Smooth muscle cell (in vitro differentiated cells): ENCODE measurements at regions not wholly inside any gene's neighbourhood (a gene's known extent, or its start where the extent isn't known, plus 50 kb on each side); places are given as distances from the start of the nearest gene placed in this dataset.
"Not testable (repeated sequence)": the region's sequence is repeated elsewhere in the genome, so short reads cannot be mapped to it uniquely, and the experiment has no call there.

Experiments
- DNase-seq: peaks from one replicate; lab custom pipeline; 2025; ENCODE audit not compliant: unreplicated experiment; lab: John Stamatoyannopoulos, UW
- H2AFZ ChIP-seq: fragments of 200-600 bp; sonication (generic); 2 replicates; pipeline ENCODE4 v1.6.0; 2016; ENCODE audit warnings: antibody characterized with exemption, low read depth, mild to moderate bottlenecking
- H3F3A ChIP-seq: fragments of 200-600 bp; sonication (generic); 2 replicates; pipeline ENCODE4 v1.6.0; 2017; ENCODE audit warnings: antibody characterized with exemption, low read depth
- H3K27ac ChIP-seq: fragments of 200-600 bp; sonication (generic); 2 replicates; pipeline ENCODE4 v1.5.1; 2016; ENCODE audit warnings: low read depth, mild to moderate bottlenecking
- H3K27me3 ChIP-seq: fragments of 200-600 bp; sonication (generic); 2 replicates; pipeline ENCODE4 v1.6.1; 2016; ENCODE audit warnings: low read depth, mild to moderate bottlenecking
- H3K36me3 ChIP-seq: fragments of 200-600 bp; sonication (generic); 2 replicates; pipeline ENCODE4 v1.5.1; 2016; ENCODE audit warnings: low read depth
- H3K4me1 ChIP-seq: fragments of 200-600 bp; sonication (generic); 2 replicates; pipeline ENCODE4 v1.5.1; 2016; ENCODE audit warnings: low read depth
- H3K4me2 ChIP-seq: fragments of 200-600 bp; sonication (generic); 2 replicates; pipeline ENCODE4 v1.6.0; 2016; ENCODE audit warnings: mild to moderate bottlenecking
- H3K4me3 ChIP-seq: fragments of 200-600 bp; sonication (generic); 2 replicates; pipeline ENCODE4 v1.5.1; 2016; ENCODE audit warnings: mild to moderate bottlenecking
- H3K79me2 ChIP-seq: fragments of 200-600 bp; sonication (generic); 2 replicates; pipeline ENCODE4 v1.6.0; 2016; ENCODE audit warnings: low read depth, mild to moderate bottlenecking
- H3K9ac ChIP-seq: fragments of 200-600 bp; sonication (generic); 2 replicates; pipeline ENCODE4 v1.6.0; 2016; ENCODE audit warnings: low read depth
- H3K9me3 ChIP-seq: fragments of 200-600 bp; sonication (generic); replicated peaks from 2 replicates; pipeline ENCODE4 v1.5.1; 2016; ENCODE audit warnings: low read depth
- H4K20me1 ChIP-seq: fragments of 200-600 bp; sonication (generic); 2 replicates; pipeline ENCODE4 v1.6.0; 2016; ENCODE audit warnings: low read depth
- CTCF ChIP-seq: fragments of 200-600 bp; sonication (generic); IDR thresholded peaks from 2 replicates; pipeline ENCODE4 v1.5.1; 2017; ENCODE audit warnings: borderline replicate concordance, mild to moderate bottlenecking, antibody characterized with exemption; ENCODE audit not compliant: insufficient read depth, poor library complexity, severe bottlenecking
- WGBS: methylation state at CpG from one replicate; pipeline ENCODE4 v1.1.7; 2016; ENCODE audit warnings: low lambda C conversion rate; 5-methylcytosine and 5-hydroxymethylcytosine counted together

- no peak overlapping the region for H3K27ac ChIP-seq
- H2AFZ ChIP-seq, result peak overlapping the region; percentile 54
- H3K36me3 ChIP-seq, result no peaks in the 10 kb centered on the region
- 94% methylated on average over 3 of the region's 3 CpGs for WGBS
- no peaks in the 10 kb centered on the region for H3F3A ChIP-seq
- no peaks in the 10 kb centered on the region for H3K9me3 ChIP-seq
- no peaks in the 10 kb centered on the region for H3K4me1 ChIP-seq
- peaks cover 4% of the 10 kb centered on the region for H3K27me3 ChIP-seq
- H3K9ac ChIP-seq, result no peak overlapping the region
- H4K20me1 ChIP-seq, result no peaks in the 10 kb centered on the region
- TF ChIP-seq CTCF, result no peak
- H3K4me3 ChIP-seq, result no peak overlapping the region
- H3K4me2 ChIP-seq, result no peak overlapping the region
- no peaks in the 10 kb centered on the region for H3K79me2 ChIP-seq
- DNase-seq, result no peak
Observed at GRCh38 chr7:79927116-79927515, 207.5 kb upstream of the GNAI1 start.

- Histone ChIP-seq H3K27me3 (no peaks in the 10 kb centered on the region), H3K36me3 (no peaks in the 10 kb centered on the region), H3F3A (no peaks in the 10 kb centered on the region), H3K27ac (no peak overlapping the region), H3K4me3 (no peak overlapping the region), H2AFZ (no peak overlapping the region), H3K79me2 (no peaks in the 10 kb centered on the region), H4K20me1 (no peaks in the 10 kb centered on the region), H3K9ac (no peak overlapping the region), H3K9me3 (no peaks in the 10 kb centered on the region), H3K4me1 (no peaks in the 10 kb centered on the region), H3K4me2 (no peak overlapping the region)
- 91% methylated on average over 1 of the region's 1 CpG for WGBS
- TF ChIP-seq CTCF, result no peak
- no peak for DNase-seq
Observed at GRCh38 chr7:79923953-79924352, 210.7 kb upstream of the GNAI1 start.

- Histone ChIP-seq H3K27me3 (no peaks in the 10 kb centered on the region), H2AFZ (no peak overlapping the region), H3K9me3 (no peaks in the 10 kb centered on the region), H3F3A (no peaks in the 10 kb centered on the region), H3K36me3 (no peaks in the 10 kb centered on the region), H3K4me3 (no peak overlapping the region), H3K9ac (no peak overlapping the region), H3K79me2 (no peaks in the 10 kb centered on the region), H3K4me1 (no peaks in the 10 kb centered on the region), H3K4me2 (no peak overlapping the region), H4K20me1 (no peaks in the 10 kb centered on the region), H3K27ac (no peak overlapping the region)
- no peak for TF ChIP-seq CTCF
- 100% methylated on average over 5 of the region's 5 CpGs for WGBS
- no peak for DNase-seq
Observed at GRCh38 chr7:79922894-79923293, 211.7 kb upstream of the GNAI1 start.

- Histone ChIP-seq H3K4me3 (no peak overlapping the region), H3K79me2 (no peaks in the 10 kb centered on the region), H3K27me3 (no peaks in the 10 kb centered on the region), H3K4me2 (no peak overlapping the region), H2AFZ (no peak overlapping the region), H3K27ac (no peak overlapping the region), H3K36me3 (no peaks in the 10 kb centered on the region), H3K9me3 (no peaks in the 10 kb centered on the region), H4K20me1 (no peaks in the 10 kb centered on the region), H3F3A (no peaks in the 10 kb centered on the region), H3K9ac (no peak overlapping the region), H3K4me1 (no peaks in the 10 kb centered on the region)
- no peak for DNase-seq
- no peak for TF ChIP-seq CTCF
- 92% methylated on average over 5 of the region's 5 CpGs for WGBS
Observed at GRCh38 chr7:79921976-79922375, 212.7 kb upstream of the GNAI1 start.

- not testable (repeated sequence) for H3K4me2 ChIP-seq, H4K20me1 ChIP-seq, H3F3A ChIP-seq, H3K36me3 ChIP-seq, H3K79me2 ChIP-seq, H3K27ac ChIP-seq, H3K4me3 ChIP-seq, H2AFZ ChIP-seq, H3K4me1 ChIP-seq, H3K9me3 ChIP-seq, H3K27me3 ChIP-seq, H3K9ac ChIP-seq, DNase-seq
- WGBS, result 94% methylated on average over 2 of the region's 2 CpGs
Observed at GRCh38 chr7:79918632-79919031, 216.0 kb upstream of the GNAI1 start.

- H3K9ac ChIP-seq, H3K79me2 ChIP-seq, H3K27me3 ChIP-seq, H3K27ac ChIP-seq, H3K36me3 ChIP-seq, H4K20me1 ChIP-seq, H3K4me2 ChIP-seq, H2AFZ ChIP-seq, H3F3A ChIP-seq, H3K4me3 ChIP-seq, DNase-seq, H3K4me1 ChIP-seq, H3K9me3 ChIP-seq: not testable (repeated sequence)
- 84% methylated on average over 4 of the region's 4 CpGs for WGBS
Observed at GRCh38 chr7:79915346-79915745, 219.3 kb upstream of the GNAI1 start.
